ENCODE measurements at regions not wholly inside any gene's neighbourhood (a gene's known extent, or its start where the extent isn't known, plus 50 kb on each side); places are given as distances from the start of the nearest gene placed in this dataset.

DNA sequence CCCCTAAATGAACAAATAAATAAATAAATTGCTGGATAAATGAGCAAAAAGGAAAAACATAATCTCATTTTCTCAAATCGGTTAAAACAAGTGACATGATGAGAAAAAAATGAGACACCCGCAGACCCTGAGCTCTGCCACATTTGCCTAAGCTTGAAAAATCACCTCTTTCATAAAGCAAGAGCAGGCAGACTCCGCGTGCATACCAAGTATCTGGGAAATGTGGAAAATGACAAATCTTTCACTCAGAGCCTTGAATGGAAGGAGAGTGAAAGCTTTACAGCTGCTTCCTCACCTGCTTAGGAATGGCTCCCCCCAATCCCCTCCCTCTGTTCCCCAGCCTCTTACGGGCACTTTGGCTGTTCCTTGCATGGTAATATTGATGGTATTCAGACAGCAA lies 355.5 kb upstream of the SUCLG2 start:
- TF ChIP-seq, protein P1, sequence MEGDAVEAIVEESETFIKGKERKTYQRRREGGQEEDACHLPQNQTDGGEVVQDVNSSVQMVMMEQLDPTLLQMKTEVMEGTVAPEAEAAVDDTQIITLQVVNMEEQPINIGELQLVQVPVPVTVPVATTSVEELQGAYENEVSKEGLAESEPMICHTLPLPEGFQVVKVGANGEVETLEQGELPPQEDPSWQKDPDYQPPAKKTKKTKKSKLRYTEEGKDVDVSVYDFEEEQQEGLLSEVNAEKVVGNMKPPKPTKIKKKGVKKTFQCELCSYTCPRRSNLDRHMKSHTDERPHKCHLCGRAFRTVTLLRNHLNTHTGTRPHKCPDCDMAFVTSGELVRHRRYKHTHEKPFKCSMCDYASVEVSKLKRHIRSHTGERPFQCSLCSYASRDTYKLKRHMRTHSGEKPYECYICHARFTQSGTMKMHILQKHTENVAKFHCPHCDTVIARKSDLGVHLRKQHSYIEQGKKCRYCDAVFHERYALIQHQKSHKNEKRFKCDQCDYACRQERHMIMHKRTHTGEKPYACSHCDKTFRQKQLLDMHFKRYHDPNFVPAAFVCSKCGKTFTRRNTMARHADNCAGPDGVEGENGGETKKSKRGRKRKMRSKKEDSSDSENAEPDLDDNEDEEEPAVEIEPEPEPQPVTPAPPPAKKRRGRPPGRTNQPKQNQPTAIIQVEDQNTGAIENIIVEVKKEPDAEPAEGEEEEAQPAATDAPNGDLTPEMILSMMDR (IDR thresholded peaks at IDR 0.05; ENCODE audit: borderline replicate concordance, extremely low read depth, low read length, poor library complexity, severe bottlenecking): no peak
- TF ChIP-seq EZH2 (IDR thresholded peaks at IDR 0.05; ENCODE audit: borderline replicate concordance, low read depth, low read length, severe bottlenecking): no peak
- Histone ChIP-seq H3K9ac (ENCODE audit: low read depth, low read length) (no peak overlapping the region), H3K27me3 (ENCODE audit: insufficient read depth, low read length, poor library complexity) (peaks cover 3% of the 10 kb centered on the region), H3K79me2 (ENCODE audit: insufficient read depth, low read length) (no peaks in the 10 kb centered on the region), H3K9me3 (ENCODE audit: insufficient read depth, low read length, severe bottlenecking) (no peaks in the 10 kb centered on the region), H3K36me3 (ENCODE audit: insufficient read depth, low read length) (no peaks in the 10 kb centered on the region), H3K4me2 (ENCODE audit: insufficient read depth, low read length) (no peak overlapping the region), H3K4me1 (ENCODE audit: insufficient read depth, low read length) (no peaks in the 10 kb centered on the region), H4K20me1 (ENCODE audit: insufficient read depth, low read length) (no peaks in the 10 kb centered on the region), H3K27ac (ENCODE audit: low read length) (no peak overlapping the region), H3K4me3 (ENCODE audit: low read depth in 1 of 2, low read length in 2 of 2) (no peak overlapping the region), H2AFZ (ENCODE audit: low read depth, low read length) (no peak overlapping the region)
- ATAC-seq (ENCODE audit: insufficient read depth, low read depth): no peak
- no peak for DNase-seq

DNA sequence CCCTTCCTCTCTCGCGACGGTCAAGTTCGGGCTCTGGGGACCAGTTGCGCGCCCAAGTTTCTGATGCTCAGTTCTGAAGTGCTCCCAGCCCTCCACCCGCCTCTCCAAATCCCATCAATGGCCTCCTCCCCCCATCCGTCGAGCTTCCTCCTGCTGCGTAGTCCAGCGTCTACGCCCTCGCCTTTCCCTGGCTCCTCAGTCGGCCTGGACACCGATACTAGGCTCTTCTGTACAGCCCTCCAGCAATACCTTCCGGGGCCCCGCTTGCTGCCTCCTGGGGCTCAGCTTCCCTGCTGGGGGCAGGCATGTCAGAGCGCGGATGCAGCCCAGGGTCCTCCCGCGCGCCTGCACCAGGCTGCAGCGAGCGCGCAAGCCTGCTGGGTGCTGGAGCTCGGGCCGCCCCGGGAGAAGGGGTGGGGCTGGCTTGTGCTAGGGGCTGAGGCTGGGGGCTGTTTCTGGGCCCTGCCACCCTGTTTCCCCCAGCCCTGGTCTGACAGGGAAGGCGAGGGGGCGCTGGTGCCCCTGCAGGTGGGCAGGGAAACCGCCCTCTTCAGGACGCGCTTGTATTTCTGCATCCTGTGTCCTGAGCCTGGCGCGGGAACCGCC lies 353.3 kb upstream of the SUCLG2 start:
- Histone ChIP-seq H3K9me3 (ENCODE audit: insufficient read depth, low read length, severe bottlenecking) (no peaks in the 10 kb centered on the region), H4K20me1 (ENCODE audit: insufficient read depth, low read length) (no peaks in the 10 kb centered on the region), H3K4me3 (ENCODE audit: low read depth in 1 of 2, low read length in 2 of 2) (no peak overlapping the region), H3K36me3 (ENCODE audit: insufficient read depth, low read length) (no peaks in the 10 kb centered on the region), H3K27me3 (ENCODE audit: insufficient read depth, low read length, poor library complexity) (peaks cover 7% of the 10 kb centered on the region), H3K4me1 (ENCODE audit: insufficient read depth, low read length) (no peaks in the 10 kb centered on the region), H3K9ac (ENCODE audit: low read depth, low read length) (no peak overlapping the region), H2AFZ (ENCODE audit: low read depth, low read length) (no peak overlapping the region), H3K4me2 (ENCODE audit: insufficient read depth, low read length) (no peak overlapping the region), H3K27ac (ENCODE audit: low read length) (no peak overlapping the region), H3K79me2 (ENCODE audit: insufficient read depth, low read length) (no peaks in the 10 kb centered on the region)
- ATAC-seq (ENCODE audit: insufficient read depth, low read depth) (no peak), DNase-seq (no peak)
- TF ChIP-seq, protein P1 (IDR thresholded peaks at IDR 0.05; ENCODE audit: borderline replicate concordance, extremely low read depth, low read length, poor library complexity, severe bottlenecking): no peak

DNA sequence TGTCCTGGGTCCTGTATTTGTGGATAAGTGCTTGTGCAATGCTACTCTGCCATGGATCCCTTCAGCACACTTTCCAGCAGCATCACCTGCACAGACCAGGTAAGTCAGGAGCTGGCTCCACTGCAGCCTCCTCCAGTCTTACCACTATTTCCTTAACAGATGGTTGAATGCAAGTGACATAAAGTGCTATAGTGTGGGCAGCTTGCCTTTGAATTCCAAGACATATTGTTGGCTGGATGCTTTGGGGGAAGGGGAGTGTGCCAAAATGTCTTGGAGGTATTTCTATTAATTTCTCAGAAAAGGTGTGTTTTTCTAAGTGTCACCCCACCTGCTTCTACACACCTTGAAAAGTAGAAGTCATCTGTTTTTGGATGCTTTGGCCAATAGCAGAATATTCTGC lies 352.2 kb upstream of the SUCLG2 start:
- no peak overlapping the region for H3K9ac ChIP-seq (ENCODE audit: low read depth, low read length)
- no peak for TF ChIP-seq EZH2 (IDR thresholded peaks at IDR 0.05; ENCODE audit: borderline replicate concordance, low read depth, low read length, severe bottlenecking)
- TF ChIP-seq, protein P1 (IDR thresholded peaks at IDR 0.05; ENCODE audit: borderline replicate concordance, extremely low read depth, low read length, poor library complexity, severe bottlenecking): no peak
- no peaks in the 10 kb centered on the region for H3K79me2 ChIP-seq (ENCODE audit: insufficient read depth, low read length)
- ATAC-seq (ENCODE audit: insufficient read depth, low read depth): no peak
- no peak overlapping the region for H3K27ac ChIP-seq (ENCODE audit: low read length)
- no peaks in the 10 kb centered on the region for H3K4me1 ChIP-seq (ENCODE audit: insufficient read depth, low read length)
- H3K4me2 ChIP-seq (ENCODE audit: insufficient read depth, low read length): no peak overlapping the region
- H3K9me3 ChIP-seq (ENCODE audit: insufficient read depth, low read length, severe bottlenecking): no peaks in the 10 kb centered on the region
- no peaks in the 10 kb centered on the region for H4K20me1 ChIP-seq (ENCODE audit: insufficient read depth, low read length)
- no peak overlapping the region for H3K4me3 ChIP-seq (ENCODE audit: low read depth in 1 of 2, low read length in 2 of 2)
- peaks cover 7% of the 10 kb centered on the region for H3K27me3 ChIP-seq (ENCODE audit: insufficient read depth, low read length, poor library complexity)
- no peak overlapping the region for H2AFZ ChIP-seq (ENCODE audit: low read depth, low read length)
- DNase-seq: no peak
- H3K36me3 ChIP-seq (ENCODE audit: insufficient read depth, low read length): no peaks in the 10 kb centered on the region

DNA sequence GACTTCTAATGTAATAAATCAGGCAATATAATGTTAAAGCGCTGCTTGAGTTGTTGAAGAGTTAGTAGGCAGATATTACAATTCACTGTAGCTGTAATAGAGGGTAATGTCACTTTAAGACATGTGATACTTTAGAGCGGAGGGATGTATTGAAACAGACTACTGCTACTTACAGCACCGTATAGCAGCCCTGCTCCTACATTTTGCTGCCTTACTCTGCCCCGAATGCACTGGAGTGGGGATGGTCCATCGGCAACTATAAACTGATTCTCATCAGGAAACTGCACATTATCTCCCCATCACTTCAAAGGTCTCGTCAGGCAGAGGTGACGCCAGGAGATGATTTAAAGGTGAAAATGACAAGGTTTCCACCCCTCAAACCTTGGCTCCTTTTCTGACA lies 349.7 kb upstream of the SUCLG2 start:
- Histone ChIP-seq H3K9ac (ENCODE audit: low read depth, low read length) (no peak overlapping the region), H3K9me3 (ENCODE audit: insufficient read depth, low read length, severe bottlenecking) (no peaks in the 10 kb centered on the region), H3K27me3 (ENCODE audit: insufficient read depth, low read length, poor library complexity) (peaks cover 7% of the 10 kb centered on the region), H4K20me1 (ENCODE audit: insufficient read depth, low read length) (no peaks in the 10 kb centered on the region), H3K4me1 (ENCODE audit: insufficient read depth, low read length) (no peaks in the 10 kb centered on the region), H3K79me2 (ENCODE audit: insufficient read depth, low read length) (no peaks in the 10 kb centered on the region), H3K27ac (ENCODE audit: low read length) (no peak overlapping the region), H3K36me3 (ENCODE audit: insufficient read depth, low read length) (no peaks in the 10 kb centered on the region), H3K4me2 (ENCODE audit: insufficient read depth, low read length) (no peak overlapping the region), H3K4me3 (ENCODE audit: low read depth in 1 of 2, low read length in 2 of 2) (no peak overlapping the region), H2AFZ (ENCODE audit: low read depth, low read length) (no peak overlapping the region)
- DNase-seq: no peak
- TF ChIP-seq EZH2 (IDR thresholded peaks at IDR 0.05; ENCODE audit: borderline replicate concordance, low read depth, low read length, severe bottlenecking): no peak
- TF ChIP-seq, protein P1 (IDR thresholded peaks at IDR 0.05; ENCODE audit: borderline replicate concordance, extremely low read depth, low read length, poor library complexity, severe bottlenecking): no peak
- ATAC-seq (ENCODE audit: insufficient read depth, low read depth): no peak

Measured in DND-41 (cell line).